ENCODE measurements at regions not wholly inside any gene's neighbourhood (a gene's known extent, or its start where the extent isn't known, plus 50 kb on each side); places are given as distances from the start of the nearest gene placed in this dataset.

- no peaks in the 10 kb centered on the region for H3K9me3 ChIP-seq
- H3K4me3 ChIP-seq: no peak overlapping the region
- no peaks in the 10 kb centered on the region for H3K4me1 ChIP-seq
- no peaks in the 10 kb centered on the region for H3K27me3 ChIP-seq
- no peak overlapping the region for H3K27ac ChIP-seq
- no peaks in the 10 kb centered on the region for H3K36me3 ChIP-seq
- no peak for DNase-seq (ENCODE audit: low spot score in 2 of 2)
- intact Hi-C loops (cut with DNase I; ENCODE audit: low total_unique reads): no loop called here
- TF ChIP-seq POLR2A (IDR thresholded peaks at IDR 0.05) (no peak), POLR2AphosphoS5 (IDR thresholded peaks at IDR 0.05) (no peak), CTCF (IDR thresholded peaks at IDR 0.05) (no peak)
These were observed 83.1 kb upstream of the S1PR1 start for GRCh38 chr1:101153692-101154091.

- no peak overlapping the region for H3K27ac ChIP-seq
- intact Hi-C loops (cut with DNase I; ENCODE audit: low total_unique reads): no loop called here
- H3K4me1 ChIP-seq: no peaks in the 10 kb centered on the region
- TF ChIP-seq CTCF (IDR thresholded peaks at IDR 0.05) (no peak), POLR2A (IDR thresholded peaks at IDR 0.05) (no peak), POLR2AphosphoS5 (IDR thresholded peaks at IDR 0.05) (no peak)
- no peak overlapping the region for H3K4me3 ChIP-seq
- no peaks in the 10 kb centered on the region for H3K36me3 ChIP-seq
- no peaks in the 10 kb centered on the region for H3K9me3 ChIP-seq
- H3K27me3 ChIP-seq: no peaks in the 10 kb centered on the region
- no peak for DNase-seq (ENCODE audit: low spot score in 2 of 2)
These were observed 84.2 kb upstream of the S1PR1 start for GRCh38 chr1:101152633-101153032.

GRCh38 chr1:101151286-101151685 lies 85.5 kb upstream of the S1PR1 start:
- Histone ChIP-seq H3K4me1 (no peaks in the 10 kb centered on the region), H3K4me3 (no peak overlapping the region), H3K27ac (peak overlapping the region in 1 of 2 donors; percentile 36), H3K9me3 (no peaks in the 10 kb centered on the region), H3K27me3 (no peaks in the 10 kb centered on the region), H3K36me3 (no peaks in the 10 kb centered on the region)
- no peak for DNase-seq (ENCODE audit: low spot score in 2 of 2)
- TF ChIP-seq CTCF (IDR thresholded peaks at IDR 0.05): no peak
- TF ChIP-seq POLR2A (IDR thresholded peaks at IDR 0.05): no peak
- no peak for TF ChIP-seq POLR2AphosphoS5 (IDR thresholded peaks at IDR 0.05)
- intact Hi-C loops (cut with DNase I; ENCODE audit: low total_unique reads): no loop called here

GRCh38 chr1:101150670-101151069 lies 86.1 kb upstream of the S1PR1 start:
- TF ChIP-seq POLR2A (IDR thresholded peaks at IDR 0.05) (no peak), POLR2AphosphoS5 (IDR thresholded peaks at IDR 0.05) (no peak), CTCF (IDR thresholded peaks at IDR 0.05) (no peak)
- H3K27ac ChIP-seq: peak overlapping the region in 1 of 2 donors; percentile 36
- no peaks in the 10 kb centered on the region for H3K27me3 ChIP-seq
- no peaks in the 10 kb centered on the region for H3K9me3 ChIP-seq
- intact Hi-C loops (cut with DNase I; ENCODE audit: low total_unique reads): no loop called here
- H3K4me1 ChIP-seq: no peaks in the 10 kb centered on the region
- no peaks in the 10 kb centered on the region for H3K36me3 ChIP-seq
- H3K4me3 ChIP-seq: no peak overlapping the region
- no peak for DNase-seq (ENCODE audit: low spot score in 2 of 2)

- no peak for TF ChIP-seq CTCF (IDR thresholded peaks at IDR 0.05)
- no peak for TF ChIP-seq POLR2A (IDR thresholded peaks at IDR 0.05)
- TF ChIP-seq POLR2AphosphoS5 (IDR thresholded peaks at IDR 0.05): no peak
- H3K27ac ChIP-seq: no peak overlapping the region
- no peaks in the 10 kb centered on the region for H3K9me3 ChIP-seq
- intact Hi-C loops (cut with DNase I; ENCODE audit: low total_unique reads): no loop called here
- no peaks in the 10 kb centered on the region for H3K27me3 ChIP-seq
- DNase-seq (ENCODE audit: low spot score in 2 of 2): no peak
- H3K4me3 ChIP-seq: no peak overlapping the region
- H3K36me3 ChIP-seq: no peaks in the 10 kb centered on the region
- no peaks in the 10 kb centered on the region for H3K4me1 ChIP-seq
These were observed 86.6 kb upstream of the S1PR1 start for GRCh38 chr1:101150266-101150665.
